ENCODE measurements at regions not wholly inside any gene's neighbourhood (a gene's known extent, or its start where the extent isn't known, plus 50 kb on each side); places are given as distances from the start of the nearest gene placed in this dataset.

GRCh38 chr12:84807249-84807648 lies 105.3 kb downstream of the SLC6A15 start:
- DNase-seq, result no peak

- DNase-seq, result no peak
These were observed 107.1 kb downstream of the SLC6A15 start for GRCh38 chr12:84805474-84805858.

GRCh38 chr12:84804691-84805473 lies 107.7 kb downstream of the SLC6A15 start:
- DNase-seq, result no peak

- no peak for DNase-seq
These were observed 108.9 kb downstream of the SLC6A15 start for GRCh38 chr12:84803661-84804060.

GRCh38 chr12:84802161-84802560 lies 110.4 kb downstream of the SLC6A15 start:
- no peak for DNase-seq

- DNase-seq, result no peak
These were observed 118.8 kb downstream of the SLC6A15 start for GRCh38 chr12:84793558-84794367.

GRCh38 chr12:84791444-84791843 lies 121.2 kb downstream of the SLC6A15 start:
- no peak for DNase-seq

- no peak for DNase-seq
These were observed 123.4 kb downstream of the SLC6A15 start for GRCh38 chr12:84789184-84789583.

GRCh38 chr12:84787253-84787652 lies 125.3 kb downstream of the SLC6A15 start:
- DNase-seq, result no peak

GRCh38 chr12:84786622-84787021 lies 126.0 kb downstream of the SLC6A15 start:
- no peak for DNase-seq

GRCh38 chr12:84785951-84786350 lies 126.6 kb downstream of the SLC6A15 start:
- DNase-seq, result no peak

- no peak for DNase-seq
These were observed 127.3 kb downstream of the SLC6A15 start for GRCh38 chr12:84785281-84785680.

- DNase-seq, result no peak
These were observed 133.4 kb downstream of the SLC6A15 start for GRCh38 chr12:84779169-84779568.

- DNase-seq, result no peak
These were observed 140.3 kb downstream of the SLC6A15 start for GRCh38 chr12:84772281-84772680.

GRCh38 chr12:84767079-84767478 lies 145.5 kb downstream of the SLC6A15 start:
- DNase-seq, result no peak

- no peak for DNase-seq
These were observed 146.2 kb downstream of the SLC6A15 start for GRCh38 chr12:84766375-84766774.

- DNase-seq, result no peak
These were observed 148.6 kb downstream of the SLC6A15 start for GRCh38 chr12:84764001-84764400.

GRCh38 chr12:84763107-84763506 lies 149.5 kb downstream of the SLC6A15 start:
- DNase-seq, result no peak

- DNase-seq, result no peak
These were observed 152.3 kb downstream of the SLC6A15 start for GRCh38 chr12:84760091-84760865.

GRCh38 chr12:84757978-84758377 lies 154.6 kb downstream of the SLC6A15 start:
- DNase-seq, result no peak

- DNase-seq, result peak; percentile 7
These were observed 155.6 kb downstream of the SLC6A15 start for GRCh38 chr12:84756961-84757360.

- no peak for DNase-seq
These were observed 167.5 kb downstream of the SLC6A15 start for GRCh38 chr12:84745127-84745526.

GRCh38 chr12:84741692-84742091 lies 170.9 kb downstream of the SLC6A15 start:
- DNase-seq, result no peak
